ENCODE measurements at regions not wholly inside any gene's neighbourhood (a gene's known extent, or its start where the extent isn't known, plus 50 kb on each side); places are given as distances from the start of the nearest gene placed in this dataset.

DNA sequence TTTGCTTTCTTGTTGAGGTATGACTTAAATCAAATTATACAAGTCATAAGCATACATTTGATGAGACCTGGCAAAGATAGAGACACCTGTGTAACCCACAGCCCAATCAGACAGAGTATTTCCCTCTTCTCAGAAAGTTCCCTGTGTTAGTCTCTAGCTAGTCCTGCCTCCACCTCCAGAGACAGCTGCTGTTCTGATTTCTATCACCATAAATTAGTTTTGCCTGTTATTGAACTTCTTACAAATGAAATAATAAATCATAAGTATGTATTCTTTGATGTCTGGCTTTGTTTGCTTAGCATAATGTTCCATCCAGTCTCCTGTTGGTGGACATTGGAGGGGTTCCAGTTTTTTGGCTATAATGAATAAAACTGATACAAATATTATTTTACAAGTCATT is 194.5 kb downstream of the ICE1 start:
- Mint-ChIP-seq H3K27me3 (peaks cover 6% of the 10 kb centered on the region), H3K36me3 (ENCODE audit: low read depth) (no peaks in the 10 kb centered on the region), H3K9me3 (peaks cover 5% of the 10 kb centered on the region), H3K27ac (no peak overlapping the region), H3K4me1 (no peaks in the 10 kb centered on the region), H3K4me3 (no peak overlapping the region)
- no peak for DNase-seq
- intact Hi-C loops (cut with micrococcal nuclease): no loop called here

DNA sequence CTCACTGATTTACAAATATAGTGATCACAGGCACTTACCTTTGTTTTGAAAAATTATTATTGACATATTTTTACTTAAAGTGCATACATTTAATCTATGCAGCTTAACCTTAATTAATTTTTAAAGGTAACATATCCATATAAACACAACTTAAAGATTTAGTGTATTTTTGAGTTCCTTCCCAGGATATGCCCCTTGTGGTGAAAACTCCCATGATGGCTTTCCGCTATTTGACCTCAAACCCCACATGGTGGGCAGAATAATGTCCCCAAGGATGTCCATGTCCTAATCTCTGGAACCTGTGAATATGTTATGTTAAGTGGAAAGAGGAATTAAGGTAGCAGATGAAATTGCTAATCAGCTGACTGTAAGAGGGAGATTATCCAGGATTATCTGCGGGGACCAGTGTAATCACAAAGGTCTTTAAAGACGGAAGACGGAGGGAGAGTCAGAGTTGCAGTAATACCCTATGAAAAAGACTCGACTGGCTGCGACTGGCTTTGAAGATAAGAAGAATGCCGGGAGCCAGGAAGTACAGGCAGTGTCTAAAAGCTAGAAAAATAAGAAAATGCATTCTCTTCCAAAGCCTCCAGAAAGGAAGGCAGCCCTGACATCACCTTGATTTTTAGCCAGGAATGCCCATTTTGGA is 193.9 kb downstream of the ICE1 start:
- H3K4me1 Mint-ChIP-seq: no peaks in the 10 kb centered on the region
- H3K36me3 Mint-ChIP-seq (ENCODE audit: low read depth): no peaks in the 10 kb centered on the region
- no peak overlapping the region for H3K4me3 Mint-ChIP-seq

DNA sequence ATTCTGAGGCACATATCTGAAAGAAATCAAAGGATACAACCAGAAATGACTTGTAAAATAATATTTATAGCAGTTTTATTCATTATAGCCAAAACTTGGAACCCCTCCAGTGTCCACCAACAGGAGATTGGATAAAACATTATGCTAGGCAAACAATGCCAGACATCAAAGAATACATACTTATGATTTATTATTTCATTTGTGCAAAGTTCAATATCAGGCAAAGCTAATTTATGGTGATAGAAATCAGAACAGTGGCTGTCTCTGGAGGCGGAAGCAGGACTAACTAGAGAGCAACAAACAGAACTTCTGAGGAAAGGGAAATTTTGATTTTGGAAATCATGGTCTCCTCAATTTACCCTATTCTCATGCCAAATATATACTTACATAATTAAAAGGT is 193.1 kb downstream of the ICE1 start:
- DNase-seq: no peak
- Mint-ChIP-seq H3K36me3 (ENCODE audit: low read depth) (no peaks in the 10 kb centered on the region), H3K27ac (no peak overlapping the region), H3K27me3 (peaks cover 6% of the 10 kb centered on the region), H3K4me1 (no peaks in the 10 kb centered on the region), H3K9me3 (no peaks in the 10 kb centered on the region), H3K4me3 (no peak overlapping the region)
- intact Hi-C loops (cut with micrococcal nuclease): no loop called here

More for the DNA sequence above, 193.9 kb downstream of the ICE1 start:
- Mint-ChIP-seq H3K27me3 (peaks cover 6% of the 10 kb centered on the region), H3K9me3 (no peaks in the 10 kb centered on the region), H3K27ac (no peak overlapping the region)
- no peak for DNase-seq
- intact Hi-C loops (cut with micrococcal nuclease): no loop called here

DNA sequence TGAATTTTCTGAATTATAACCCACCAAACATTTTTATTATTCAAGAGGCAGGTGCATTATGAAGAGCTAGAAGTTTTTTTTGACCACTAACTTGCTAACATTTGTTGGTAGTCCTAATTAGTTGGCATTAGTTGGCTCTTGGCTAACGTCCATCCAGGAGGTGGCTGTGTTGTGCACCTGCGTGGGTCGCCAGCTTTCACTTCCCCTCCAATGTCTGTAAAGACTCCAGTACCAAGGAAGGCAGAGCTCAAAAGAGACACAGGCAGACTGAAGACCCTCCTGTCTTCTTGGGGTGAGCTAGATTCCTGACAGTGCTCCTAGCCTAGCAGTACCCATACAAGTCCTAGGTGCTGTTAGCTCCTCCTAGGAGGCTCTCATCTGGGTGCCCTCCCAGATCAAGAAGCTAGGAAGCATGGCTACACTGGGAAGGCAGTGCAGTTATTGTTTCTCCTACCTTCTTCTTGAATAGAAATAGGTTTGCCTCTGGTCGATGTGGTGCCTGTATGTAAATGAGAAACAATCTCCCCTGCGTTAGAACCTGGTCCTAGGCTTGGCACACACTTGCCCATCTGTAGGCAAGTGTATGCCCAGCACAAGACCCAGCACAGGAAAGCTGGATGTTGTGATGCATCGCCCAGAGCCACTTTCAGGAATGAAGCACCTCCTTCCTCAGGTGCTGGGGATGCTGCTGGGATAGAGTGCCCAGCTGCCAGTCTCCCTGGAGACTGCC is 190.9 kb downstream of the ICE1 start:
- Mint-ChIP-seq H3K4me3 (no peak overlapping the region), H3K9me3 (no peaks in the 10 kb centered on the region), H3K27ac (no peak overlapping the region), H3K36me3 (ENCODE audit: low read depth) (no peaks in the 10 kb centered on the region), H3K4me1 (no peaks in the 10 kb centered on the region), H3K27me3 (peaks cover 6% of the 10 kb centered on the region)
- intact Hi-C loops (cut with micrococcal nuclease): no loop called here
- DNase-seq: no peak

DNA sequence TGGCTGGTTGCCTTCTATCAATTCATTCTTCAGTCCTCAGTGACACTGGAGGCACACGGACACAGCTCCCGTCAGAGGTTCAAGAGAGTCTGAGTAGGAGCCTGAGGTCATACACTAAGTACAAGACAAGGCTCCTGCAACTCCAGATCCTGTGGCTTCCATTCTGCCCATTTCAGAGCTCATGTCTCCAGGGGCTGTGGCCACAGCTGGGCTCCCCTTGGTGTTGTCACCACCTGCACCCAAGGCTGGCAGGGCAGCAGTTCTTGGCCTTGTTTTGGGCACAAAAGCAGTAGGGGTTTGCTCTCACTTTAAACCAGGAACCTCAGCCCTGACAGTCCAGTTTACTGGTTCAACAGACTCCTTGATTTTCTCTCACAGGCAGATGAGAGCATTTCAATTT is 189.6 kb downstream of the ICE1 start:
- DNase-seq: no peak
- intact Hi-C loops (cut with micrococcal nuclease): no loop called here
- no peaks in the 10 kb centered on the region for H3K9me3 Mint-ChIP-seq
- peaks cover 3% of the 10 kb centered on the region for H3K27me3 Mint-ChIP-seq
- no peaks in the 10 kb centered on the region for H3K36me3 Mint-ChIP-seq (ENCODE audit: low read depth)
- no peaks in the 10 kb centered on the region for H3K4me1 Mint-ChIP-seq
- H3K27ac Mint-ChIP-seq: no peak overlapping the region
- H3K4me3 Mint-ChIP-seq: no peak overlapping the region

DNA sequence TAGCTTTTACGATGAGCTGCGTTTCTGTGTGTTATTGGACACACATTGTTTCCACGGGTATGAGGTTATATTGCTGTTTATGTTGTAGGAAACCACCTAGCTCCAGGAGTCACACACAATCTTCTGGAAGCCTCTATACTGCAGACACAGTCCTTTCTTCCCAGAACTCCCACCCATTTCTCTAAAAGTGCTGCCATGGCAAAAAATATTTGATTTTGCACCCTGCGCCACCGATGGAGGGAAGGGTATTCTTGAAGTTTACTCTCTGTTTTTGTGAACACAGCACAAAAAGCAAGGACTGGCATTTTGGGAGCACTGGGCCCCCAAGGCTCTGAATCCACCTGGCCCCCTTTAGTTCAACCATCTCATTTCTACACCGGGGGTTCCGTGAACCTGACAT is 187.5 kb downstream of the ICE1 start:
- Mint-ChIP-seq H3K27ac (no peak overlapping the region), H3K9me3 (no peaks in the 10 kb centered on the region), H3K4me3 (no peak overlapping the region), H3K36me3 (ENCODE audit: low read depth) (no peaks in the 10 kb centered on the region), H3K27me3 (no peaks in the 10 kb centered on the region), H3K4me1 (no peaks in the 10 kb centered on the region)
- no peak for DNase-seq
- intact Hi-C loops (cut with micrococcal nuclease): no loop called here

DNA sequence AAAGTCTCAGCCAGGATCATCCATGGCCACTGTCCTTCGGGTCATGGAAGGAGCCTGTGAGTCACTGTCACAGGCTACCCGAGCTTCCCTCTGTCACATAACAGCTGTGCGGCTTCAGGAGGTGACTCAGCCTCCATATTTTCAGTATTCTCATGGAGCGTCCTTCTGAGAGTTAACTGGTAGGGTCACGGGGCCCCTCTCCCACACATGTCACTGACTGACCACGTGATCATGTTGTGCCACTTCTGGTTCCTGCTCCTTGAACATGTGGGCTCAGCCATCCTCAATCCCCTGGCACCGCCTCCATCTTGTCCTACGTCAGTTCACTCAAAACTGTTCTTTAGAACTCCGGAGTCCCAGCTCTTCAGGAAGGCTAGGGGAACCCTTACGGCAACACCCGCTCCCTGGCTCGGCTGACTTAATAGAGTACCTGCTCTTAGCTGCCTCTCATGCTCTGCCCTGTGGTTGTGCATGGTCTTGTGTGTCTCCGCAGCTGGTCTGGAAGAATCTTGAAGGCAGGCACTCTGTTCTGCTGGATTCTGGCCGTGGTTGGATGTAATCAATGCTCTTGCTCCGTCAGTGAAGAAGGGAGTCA is 182.8 kb downstream of the ICE1 start:
- intact Hi-C loops (cut with micrococcal nuclease): no loop called here
- no peak for DNase-seq
- Mint-ChIP-seq H3K4me1 (no peaks in the 10 kb centered on the region), H3K36me3 (ENCODE audit: low read depth) (no peaks in the 10 kb centered on the region), H3K27me3 (no peaks in the 10 kb centered on the region), H3K9me3 (no peaks in the 10 kb centered on the region), H3K4me3 (no peak overlapping the region), H3K27ac (no peak overlapping the region)

DNA sequence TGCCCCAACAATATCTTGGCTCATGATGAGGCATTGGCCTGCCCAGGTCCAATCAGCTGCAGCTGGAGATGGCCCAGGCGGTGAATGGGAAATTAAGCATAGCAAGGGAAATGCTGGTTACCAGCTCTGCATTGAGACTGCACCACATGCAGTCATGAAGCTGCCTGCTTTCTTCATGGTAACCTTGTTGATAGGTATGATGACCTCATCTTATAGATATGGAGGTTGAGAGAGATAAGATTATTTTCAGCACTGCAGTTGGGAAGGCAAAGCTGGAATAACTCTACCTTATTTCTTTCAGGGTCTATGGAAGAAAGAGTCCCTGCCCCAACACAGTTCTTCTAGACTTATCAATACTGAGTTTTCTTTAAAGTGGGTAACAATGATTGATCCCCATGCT is 180.1 kb downstream of the ICE1 start:
- Mint-ChIP-seq H3K36me3 (ENCODE audit: low read depth) (no peaks in the 10 kb centered on the region), H3K4me1 (no peaks in the 10 kb centered on the region), H3K4me3 (no peak overlapping the region), H3K27me3 (no peaks in the 10 kb centered on the region), H3K9me3 (peaks cover 4% of the 10 kb centered on the region), H3K27ac (no peak overlapping the region)
- no peak for DNase-seq
- intact Hi-C loops (cut with micrococcal nuclease): no loop called here

DNA sequence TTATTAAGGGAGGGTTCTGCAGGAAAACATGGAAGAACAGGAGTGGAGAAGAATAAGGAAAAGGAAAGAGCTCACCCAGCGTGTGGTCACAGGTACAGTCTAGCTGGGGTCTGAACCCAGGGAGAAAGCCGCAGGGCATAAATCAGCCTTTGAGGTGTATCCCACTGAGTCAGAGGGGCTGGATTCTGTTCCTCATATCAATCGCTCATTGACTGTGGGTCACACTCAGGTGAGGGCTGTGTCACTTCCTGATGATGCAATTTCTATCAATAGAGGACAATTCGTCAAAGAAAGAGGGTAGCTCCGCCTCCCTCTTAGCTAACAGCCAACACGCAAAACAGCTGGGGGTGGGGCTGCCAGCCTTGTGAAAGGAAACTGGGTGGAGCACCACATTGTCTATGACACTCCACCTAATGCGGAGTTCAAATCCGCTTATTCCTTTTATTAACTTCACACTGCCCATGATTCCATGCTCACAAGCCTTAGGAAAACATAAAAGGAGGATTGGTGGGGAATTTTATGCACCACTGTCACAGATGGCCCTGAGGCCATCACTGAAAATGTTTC is 176.2 kb downstream of the ICE1 start:
- Mint-ChIP-seq H3K27me3 (no peaks in the 10 kb centered on the region), H3K4me1 (no peaks in the 10 kb centered on the region), H3K4me3 (no peak overlapping the region), H3K36me3 (ENCODE audit: low read depth) (no peaks in the 10 kb centered on the region), H3K27ac (no peak overlapping the region), H3K9me3 (peaks cover 4% of the 10 kb centered on the region)
- intact Hi-C loops (cut with micrococcal nuclease): no loop called here
- no peak for DNase-seq

DNA sequence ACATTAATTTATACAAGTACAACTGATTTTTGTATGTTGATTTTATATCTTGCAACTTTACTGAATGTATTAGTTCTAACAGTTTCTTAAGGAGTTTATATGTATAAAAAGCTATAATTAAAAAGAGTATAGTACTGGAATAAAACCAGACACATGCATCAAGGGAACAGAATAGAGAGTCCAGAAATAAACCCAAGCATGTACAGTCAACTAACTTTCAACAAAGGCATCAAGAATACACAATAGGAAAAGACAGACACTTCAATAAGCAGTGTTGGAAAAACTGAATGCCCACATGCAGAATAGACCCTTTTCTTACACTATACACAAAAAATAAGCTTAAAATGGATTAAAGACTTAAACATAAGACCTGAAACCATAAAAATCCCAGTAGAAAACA is 170.9 kb downstream of the ICE1 start:
- Mint-ChIP-seq H3K4me3 (no peak overlapping the region), H3K9me3 (peaks cover 2% of the 10 kb centered on the region), H3K27ac (no peak overlapping the region), H3K4me1 (no peaks in the 10 kb centered on the region), H3K36me3 (ENCODE audit: low read depth) (no peaks in the 10 kb centered on the region), H3K27me3 (no peaks in the 10 kb centered on the region)
- intact Hi-C loops (cut with micrococcal nuclease): no loop called here
- no peak for DNase-seq

DNA sequence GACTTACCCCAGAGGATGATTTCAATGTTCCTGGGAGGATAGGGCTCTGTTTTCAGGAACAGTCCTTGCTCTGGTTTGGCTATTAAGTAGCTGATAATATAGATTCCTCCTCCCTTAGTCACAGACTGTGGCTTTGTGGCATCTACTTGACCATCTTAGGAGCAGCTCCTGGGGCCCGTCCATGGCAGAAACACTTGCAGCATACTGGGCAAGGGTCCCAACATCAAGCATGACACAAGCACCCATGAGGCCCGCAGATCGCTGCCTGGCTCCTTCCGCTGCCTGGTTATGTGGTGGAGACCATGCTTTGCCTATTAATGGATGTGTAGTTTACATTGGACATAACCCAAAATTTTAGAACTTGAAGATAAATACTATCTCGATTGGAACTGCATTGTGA is 170.1 kb downstream of the ICE1 start:
- no peak overlapping the region for H3K4me3 Mint-ChIP-seq
- intact Hi-C loops (cut with micrococcal nuclease): no loop called here
- no peak for DNase-seq
- no peaks in the 10 kb centered on the region for H3K9me3 Mint-ChIP-seq
- no peaks in the 10 kb centered on the region for H3K4me1 Mint-ChIP-seq
- no peaks in the 10 kb centered on the region for H3K36me3 Mint-ChIP-seq (ENCODE audit: low read depth)
- H3K27ac Mint-ChIP-seq: no peak overlapping the region
- no peaks in the 10 kb centered on the region for H3K27me3 Mint-ChIP-seq

DNA sequence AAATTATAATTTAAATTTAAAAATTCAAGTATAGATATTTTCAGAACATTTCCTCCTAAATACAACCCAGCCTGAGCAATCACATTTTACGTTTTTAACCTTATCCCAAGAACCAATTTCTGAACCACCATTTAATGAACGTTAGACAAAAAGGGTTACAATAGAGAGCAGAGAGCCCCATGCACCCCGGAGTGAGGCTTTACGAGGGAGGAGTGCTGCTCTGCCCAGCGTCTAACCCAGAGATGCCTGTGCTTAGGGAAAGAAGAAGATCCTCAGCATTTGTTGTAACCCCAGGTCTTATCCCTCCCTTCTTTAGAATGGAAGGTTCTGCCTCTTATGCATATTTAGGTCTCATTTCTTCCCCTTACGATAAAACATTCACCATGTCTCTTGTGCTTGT is 169.1 kb downstream of the ICE1 start:
- Mint-ChIP-seq H3K36me3 (ENCODE audit: low read depth) (no peaks in the 10 kb centered on the region), H3K27me3 (no peaks in the 10 kb centered on the region), H3K4me1 (no peaks in the 10 kb centered on the region), H3K4me3 (no peak overlapping the region), H3K9me3 (no peaks in the 10 kb centered on the region), H3K27ac (no peak overlapping the region)
- no peak for DNase-seq
- intact Hi-C loops (cut with micrococcal nuclease): no loop called here

DNA sequence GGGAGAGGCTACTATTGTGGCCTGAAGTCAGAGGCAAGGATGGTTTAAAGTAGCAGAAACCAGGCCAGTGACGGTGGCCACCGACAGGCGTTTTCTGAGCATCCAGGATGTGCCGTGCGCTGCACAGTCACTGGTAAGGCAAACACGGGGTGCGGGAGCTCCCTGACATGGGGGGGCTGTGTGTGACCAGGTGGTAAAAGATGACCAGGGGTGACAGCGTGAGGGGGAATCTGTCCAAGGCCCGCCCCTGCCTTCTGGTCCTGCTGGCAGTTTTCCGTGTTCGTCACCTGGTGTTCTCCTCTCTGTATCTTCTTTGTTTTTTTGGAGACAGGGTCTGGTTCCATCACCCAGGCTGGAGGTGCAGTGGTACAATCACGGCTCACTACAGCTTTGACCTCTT is 167.4 kb downstream of the ICE1 start:
- H3K4me3 Mint-ChIP-seq: no peak overlapping the region
- intact Hi-C loops (cut with micrococcal nuclease): no loop called here
- H3K27me3 Mint-ChIP-seq: no peaks in the 10 kb centered on the region
- DNase-seq: no peak
- no peaks in the 10 kb centered on the region for H3K36me3 Mint-ChIP-seq (ENCODE audit: low read depth)
- no peak overlapping the region for H3K27ac Mint-ChIP-seq
- H3K4me1 Mint-ChIP-seq: no peaks in the 10 kb centered on the region
- H3K9me3 Mint-ChIP-seq: no peaks in the 10 kb centered on the region
